ENCODE measurements at regions not wholly inside any gene's neighbourhood (a gene's known extent, or its start where the extent isn't known, plus 50 kb on each side); places are given as distances from the start of the nearest gene placed in this dataset.

GRCh38 chr2:66957677-66958076 is 439.5 kb upstream of the ETAA1 start:
- Mint-ChIP-seq H3K27me3 (peaks cover 0 to 8% (median 0%) of the 10 kb centered on the region in 5 donors), H3K4me3 (no peak overlapping the region), H3K27ac (no peak overlapping the region), H3K36me3 (no peaks in the 10 kb centered on the region), H3K9me3 (peaks cover 0 to 6% (median 0%) of the 10 kb centered on the region in 11 donors), H3K4me1 (no peaks in the 10 kb centered on the region)
- CTCF ChIA-PET = no interaction called here
- DNase-seq (no peak), ATAC-seq (no peak)
- Histone ChIP-seq H3K4me1 (ENCODE audit: control insufficient read depth in 2 of 2, insufficient read depth in 2 of 2, low read length in 2 of 2) (no peaks in the 10 kb centered on the region), H3K27ac (ENCODE audit: low read depth, low read length) (no peak overlapping the region), H3K9me3 (ENCODE audit: control insufficient read depth in 2 of 3, low read length in 3 of 3) (no peaks in the 10 kb centered on the region), H3K4me3 (ENCODE audit: low read length) (no peak overlapping the region), H3K27me3 (ENCODE audit: control insufficient read depth in 2 of 2, insufficient read depth in 2 of 2, low read length in 2 of 2) (no peaks in the 10 kb centered on the region), H3K36me3 (ENCODE audit: control insufficient read depth in 2 of 3, insufficient read depth in 3 of 3, low read length in 3 of 3) (no peaks in the 10 kb centered on the region)
- POLR2A ChIA-PET = no interaction called here
- intact Hi-C loops (cut with micrococcal nuclease) = no loop called here

GRCh38 chr2:66960161-66960560 is 437.0 kb upstream of the ETAA1 start:
- intact Hi-C loops (cut with micrococcal nuclease) = no loop called here
- Mint-ChIP-seq H3K27me3 (peaks cover 0 to 8% (median 0%) of the 10 kb centered on the region in 5 donors), H3K4me3 (no peak overlapping the region), H3K27ac (no peak overlapping the region), H3K4me1 (no peaks in the 10 kb centered on the region), H3K36me3 (no peaks in the 10 kb centered on the region), H3K9me3 (peaks cover 0 to 6% (median 0%) of the 10 kb centered on the region in 11 donors)
- no peaks in the 10 kb centered on the region for H3K27me3 ChIP-seq (ENCODE audit: control insufficient read depth in 2 of 2, insufficient read depth in 2 of 2, low read length in 2 of 2)
- H3K9me3 ChIP-seq (ENCODE audit: control insufficient read depth in 2 of 3, low read length in 3 of 3) = no peaks in the 10 kb centered on the region
- H3K27ac ChIP-seq (ENCODE audit: low read depth, low read length) = no peak overlapping the region
- no peaks in the 10 kb centered on the region for H3K4me1 ChIP-seq (ENCODE audit: control insufficient read depth in 2 of 2, insufficient read depth in 2 of 2, low read length in 2 of 2)
- H3K36me3 ChIP-seq (ENCODE audit: control insufficient read depth in 2 of 3, insufficient read depth in 3 of 3, low read length in 3 of 3) = no peaks in the 10 kb centered on the region
- no peak for ATAC-seq
- DNase-seq = no peak
- ChIA-PET CTCF (no interaction called here), POLR2A (no interaction called here)
- H3K4me3 ChIP-seq (ENCODE audit: low read length) = no peak overlapping the region

- H3K4me3 Mint-ChIP-seq = no peak overlapping the region
- H3K4me1 ChIP-seq (ENCODE audit: control insufficient read depth in 2 of 2, insufficient read depth in 2 of 2, low read length in 2 of 2) = no peaks in the 10 kb centered on the region
- POLR2A ChIA-PET = no interaction called here
Measured at GRCh38 chr2:66962716-66963115, 434.4 kb upstream of the ETAA1 start.

GRCh38 chr2:66966631-66967030 is 430.5 kb upstream of the ETAA1 start:
- no peak for ATAC-seq
- H3K27me3 Mint-ChIP-seq = peaks cover 0 to 7% (median 0%) of the 10 kb centered on the region in 5 donors
- intact Hi-C loops (cut with micrococcal nuclease) = no loop called here
- H3K36me3 Mint-ChIP-seq = no peaks in the 10 kb centered on the region
- H3K9me3 Mint-ChIP-seq = peaks cover 0 to 7% (median 0%) of the 10 kb centered on the region in 11 donors
- no peaks in the 10 kb centered on the region for H3K27me3 ChIP-seq (ENCODE audit: control insufficient read depth in 2 of 2, insufficient read depth in 2 of 2, low read length in 2 of 2)
- no peaks in the 10 kb centered on the region for H3K4me1 ChIP-seq (ENCODE audit: control insufficient read depth in 2 of 2, insufficient read depth in 2 of 2, low read length in 2 of 2)
- no peak overlapping the region for H3K27ac ChIP-seq (ENCODE audit: low read depth, low read length)
- H3K4me3 Mint-ChIP-seq = no peak overlapping the region
- no peaks in the 10 kb centered on the region for H3K4me1 Mint-ChIP-seq
- ChIA-PET CTCF (no interaction called here), POLR2A (no interaction called here)
- H3K4me3 ChIP-seq (ENCODE audit: low read length) = no peak overlapping the region
- H3K27ac Mint-ChIP-seq = no peak overlapping the region
- no peak for DNase-seq
- H3K9me3 ChIP-seq (ENCODE audit: control insufficient read depth in 2 of 3, low read length in 3 of 3) = no peaks in the 10 kb centered on the region
- no peaks in the 10 kb centered on the region for H3K36me3 ChIP-seq (ENCODE audit: control insufficient read depth in 2 of 3, insufficient read depth in 3 of 3, low read length in 3 of 3)

More at GRCh38 chr2:66962716-66963115, 434.4 kb upstream of the ETAA1 start:
- no peaks in the 10 kb centered on the region for H3K4me1 Mint-ChIP-seq
- H3K9me3 ChIP-seq (ENCODE audit: control insufficient read depth in 2 of 3, low read length in 3 of 3) = no peaks in the 10 kb centered on the region
- intact Hi-C loops (cut with micrococcal nuclease) = no loop called here
- H3K27me3 ChIP-seq (ENCODE audit: control insufficient read depth in 2 of 2, insufficient read depth in 2 of 2, low read length in 2 of 2) = no peaks in the 10 kb centered on the region
- H3K9me3 Mint-ChIP-seq = peaks cover 0 to 6% (median 0%) of the 10 kb centered on the region in 11 donors
- ATAC-seq (no peak), DNase-seq (no peak)
- H3K4me3 ChIP-seq (ENCODE audit: low read length) = no peak overlapping the region
- CTCF ChIA-PET = no interaction called here
- peaks cover 0 to 8% (median 0%) of the 10 kb centered on the region in 5 donors for H3K27me3 Mint-ChIP-seq
- no peak overlapping the region for H3K27ac ChIP-seq (ENCODE audit: low read depth, low read length)
- H3K36me3 ChIP-seq (ENCODE audit: control insufficient read depth in 2 of 3, insufficient read depth in 3 of 3, low read length in 3 of 3) = no peaks in the 10 kb centered on the region
- no peaks in the 10 kb centered on the region for H3K36me3 Mint-ChIP-seq
- H3K27ac Mint-ChIP-seq = no peak overlapping the region

GRCh38 chr2:66968946-66969345 is 428.2 kb upstream of the ETAA1 start:
- intact Hi-C loops (cut with micrococcal nuclease) = no loop called here
- Histone ChIP-seq H3K36me3 (ENCODE audit: control insufficient read depth in 2 of 3, insufficient read depth in 3 of 3, low read length in 3 of 3) (no peaks in the 10 kb centered on the region), H3K27me3 (ENCODE audit: control insufficient read depth in 2 of 2, insufficient read depth in 2 of 2, low read length in 2 of 2) (no peaks in the 10 kb centered on the region), H3K4me1 (ENCODE audit: control insufficient read depth in 2 of 2, insufficient read depth in 2 of 2, low read length in 2 of 2) (no peaks in the 10 kb centered on the region), H3K9me3 (ENCODE audit: control insufficient read depth in 2 of 3, low read length in 3 of 3) (no peaks in the 10 kb centered on the region), H3K27ac (ENCODE audit: low read depth, low read length) (no peak overlapping the region), H3K4me3 (ENCODE audit: low read length) (no peak overlapping the region)
- POLR2A ChIA-PET = no interaction called here
- H3K27ac Mint-ChIP-seq = no peak overlapping the region
- H3K36me3 Mint-ChIP-seq = no peaks in the 10 kb centered on the region
- H3K27me3 Mint-ChIP-seq = peaks cover 0 to 2% (median 0%) of the 10 kb centered on the region in 5 donors
- CTCF ChIA-PET = no interaction called here
- DNase-seq = no peak
- no peaks in the 10 kb centered on the region for H3K4me1 Mint-ChIP-seq
- H3K9me3 Mint-ChIP-seq = peaks cover 0 to 7% (median 0%) of the 10 kb centered on the region in 11 donors
- ATAC-seq = no peak
- H3K4me3 Mint-ChIP-seq = no peak overlapping the region

- no peaks in the 10 kb centered on the region for H3K4me1 Mint-ChIP-seq
- no peak overlapping the region for H3K27ac ChIP-seq (ENCODE audit: low read depth, low read length)
- H3K27me3 Mint-ChIP-seq = no peaks in the 10 kb centered on the region
- ATAC-seq (no peak), DNase-seq (no peak)
- H3K4me1 ChIP-seq (ENCODE audit: control insufficient read depth in 2 of 2, insufficient read depth in 2 of 2, low read length in 2 of 2) = no peaks in the 10 kb centered on the region
- H3K4me3 Mint-ChIP-seq = no peak overlapping the region
- ChIA-PET POLR2A (no interaction called here), CTCF (interaction anchor here (0.7 kb wide), 1 partner anchor 9 kb away, joined by 3 read pairs; no protein-coding TSS in a partner anchor)
- intact Hi-C loops (cut with micrococcal nuclease) = no loop called here
- H3K36me3 ChIP-seq (ENCODE audit: control insufficient read depth in 2 of 3, insufficient read depth in 3 of 3, low read length in 3 of 3) = no peaks in the 10 kb centered on the region
- H3K9me3 ChIP-seq (ENCODE audit: control insufficient read depth in 2 of 3, low read length in 3 of 3) = no peaks in the 10 kb centered on the region
- H3K27me3 ChIP-seq (ENCODE audit: control insufficient read depth in 2 of 2, insufficient read depth in 2 of 2, low read length in 2 of 2) = no peaks in the 10 kb centered on the region
- no peak overlapping the region for H3K27ac Mint-ChIP-seq
- peaks cover 0 to 12% (median 3%) of the 10 kb centered on the region in 11 donors for H3K9me3 Mint-ChIP-seq
- no peak overlapping the region for H3K4me3 ChIP-seq (ENCODE audit: low read length)
- H3K36me3 Mint-ChIP-seq = no peaks in the 10 kb centered on the region
Measured at GRCh38 chr2:66981074-66981473, 416.1 kb upstream of the ETAA1 start.

GRCh38 chr2:66982766-66983165 is 414.4 kb upstream of the ETAA1 start:
- Mint-ChIP-seq H3K4me1 (no peaks in the 10 kb centered on the region), H3K27ac (no peak overlapping the region), H3K4me3 (no peak overlapping the region), H3K27me3 (no peaks in the 10 kb centered on the region), H3K36me3 (no peaks in the 10 kb centered on the region), H3K9me3 (peaks cover 0 to 18% (median 3%) of the 10 kb centered on the region in 11 donors)
- Histone ChIP-seq H3K9me3 (ENCODE audit: control insufficient read depth in 2 of 3, low read length in 3 of 3) (no peaks in the 10 kb centered on the region), H3K27me3 (ENCODE audit: control insufficient read depth in 2 of 2, insufficient read depth in 2 of 2, low read length in 2 of 2) (no peaks in the 10 kb centered on the region), H3K4me1 (ENCODE audit: control insufficient read depth in 2 of 2, insufficient read depth in 2 of 2, low read length in 2 of 2) (no peaks in the 10 kb centered on the region), H3K36me3 (ENCODE audit: control insufficient read depth in 2 of 3, insufficient read depth in 3 of 3, low read length in 3 of 3) (no peaks in the 10 kb centered on the region), H3K4me3 (ENCODE audit: low read length) (no peak overlapping the region), H3K27ac (ENCODE audit: low read depth, low read length) (no peak overlapping the region)
- intact Hi-C loops (cut with micrococcal nuclease) = no loop called here
- no peak for ATAC-seq
- ChIA-PET POLR2A (no interaction called here), CTCF (no interaction called here)
- no peak for DNase-seq
